GF-D8 (cell line): ENCODE measurements at regions not wholly inside any gene's neighbourhood (a gene's known extent, or its start where the extent isn't known, plus 50 kb on each side); places are given as distances from the start of the nearest gene placed in this dataset.

Experiments used
- DNase-seq: peaks from one replicate; lab custom pipeline; 2025; lab: John Stamatoyannopoulos, UW

- no peak for DNase-seq
Observed at GRCh38 chrX:10900585-10901289, 210.4 kb upstream of the HCCS start.

- DNase-seq, result no peak
Observed at GRCh38 chrX:10901290-10901633, 209.9 kb upstream of the HCCS start.

- DNase-seq, result no peak
Observed at GRCh38 chrX:10902001-10902400, 209.1 kb upstream of the HCCS start.

- DNase-seq, result no peak
Observed at GRCh38 chrX:10903523-10903922, 207.6 kb upstream of the HCCS start.

GRCh38 chrX:10904220-10904619, 206.9 kb upstream of the HCCS start:
- no peak for DNase-seq

GRCh38 chrX:10906866-10907265, 204.3 kb upstream of the HCCS start:
- DNase-seq, result no peak

- DNase-seq, result no peak
Observed at GRCh38 chrX:10922159-10922558, 189.0 kb upstream of the HCCS start.

GRCh38 chrX:10922835-10923234, 188.3 kb upstream of the HCCS start:
- no peak for DNase-seq

- no peak for DNase-seq
Observed at GRCh38 chrX:10923466-10923865, 187.7 kb upstream of the HCCS start.

- no peak for DNase-seq
Observed at GRCh38 chrX:10926404-10926803, 184.7 kb upstream of the HCCS start.

- no peak for DNase-seq
Observed at GRCh38 chrX:10926891-10927290, 184.2 kb upstream of the HCCS start.

GRCh38 chrX:10929747-10930146, 181.4 kb upstream of the HCCS start:
- DNase-seq, result no peak

GRCh38 chrX:10930151-10930550, 181.0 kb upstream of the HCCS start:
- DNase-seq, result no peak

GRCh38 chrX:10931976-10932375, 179.2 kb upstream of the HCCS start:
- DNase-seq, result no peak

- DNase-seq, result no peak
Observed at GRCh38 chrX:10932842-10933440, 178.2 kb upstream of the HCCS start.

- no peak for DNase-seq
Observed at GRCh38 chrX:10935501-10935900, 175.6 kb upstream of the HCCS start.

- no peak for DNase-seq
Observed at GRCh38 chrX:10936976-10937375, 174.2 kb upstream of the HCCS start.

GRCh38 chrX:10938365-10938923, 172.7 kb upstream of the HCCS start:
- no peak for DNase-seq

- no peak for DNase-seq
Observed at GRCh38 chrX:10939424-10939823, 171.7 kb upstream of the HCCS start.

- DNase-seq, result no peak
Observed at GRCh38 chrX:10944136-10944885, 166.8 kb upstream of the HCCS start.

- no peak for DNase-seq
Observed at GRCh38 chrX:10945498-10945897, 165.6 kb upstream of the HCCS start.

GRCh38 chrX:10949541-10949940, 161.6 kb upstream of the HCCS start:
- DNase-seq, result no peak

GRCh38 chrX:10952619-10953018, 158.5 kb upstream of the HCCS start:
- DNase-seq, result no peak
